ENCODE measurements at regions not wholly inside any gene's neighbourhood (a gene's known extent, or its start where the extent isn't known, plus 50 kb on each side); places are given as distances from the start of the nearest gene placed in this dataset.

DNA sequence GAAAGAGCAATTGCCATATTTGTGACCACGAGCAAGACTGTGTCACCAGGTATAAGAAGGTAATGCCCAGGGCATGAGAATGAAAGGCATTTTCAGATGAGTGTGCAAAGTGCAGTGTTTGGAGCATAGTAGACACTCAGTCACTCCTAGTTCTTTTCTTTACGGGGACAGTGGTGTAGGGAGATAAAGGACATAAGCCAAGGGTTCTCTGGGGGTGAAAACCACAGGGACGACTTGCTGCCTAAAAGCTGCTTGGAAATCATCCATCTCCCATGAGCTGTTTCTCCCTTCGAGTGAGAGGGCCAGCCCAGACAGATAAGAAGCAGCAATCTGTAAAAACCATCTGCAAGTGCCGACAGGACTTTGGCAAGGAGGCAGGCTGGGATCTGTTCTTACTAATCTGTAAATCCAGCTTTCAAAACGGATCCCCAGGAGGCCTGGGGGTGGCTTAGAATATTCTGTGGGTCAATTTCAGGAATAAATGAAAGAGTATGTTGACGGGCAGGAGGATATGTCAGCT lies 221.6 kb downstream of the LPIN1 start:
- no peaks in the 10 kb centered on the region for H3K4me1 ChIP-seq (replicated peaks)
- no peak overlapping the region for H3K4me3 ChIP-seq
- DNase-seq (ENCODE audit: low spot score): peak; percentile 78
- no peak overlapping the region for H3K27ac ChIP-seq
- H3K36me3 ChIP-seq: no peaks in the 10 kb centered on the region
- intact Hi-C loops (cut with DNase I): loop anchor here (10.0 kb wide), 1 partner anchor 747 kb away; the partner anchor contains the start of gene TRIB2
- H3K27me3 ChIP-seq (replicated peaks; ENCODE audit: insufficient read depth): no peaks in the 10 kb centered on the region
- WGBS: 11% methylated on average over 7 of the region's 7 CpGs
- H3K9me3 ChIP-seq: no peaks in the 10 kb centered on the region
- TF ChIP-seq POLR2A (IDR thresholded peaks at IDR 0.05) (no peak), POLR2AphosphoS5 (IDR thresholded peaks at IDR 0.05) (peak; percentile 58)
- TF ChIP-seq, protein P1, sequence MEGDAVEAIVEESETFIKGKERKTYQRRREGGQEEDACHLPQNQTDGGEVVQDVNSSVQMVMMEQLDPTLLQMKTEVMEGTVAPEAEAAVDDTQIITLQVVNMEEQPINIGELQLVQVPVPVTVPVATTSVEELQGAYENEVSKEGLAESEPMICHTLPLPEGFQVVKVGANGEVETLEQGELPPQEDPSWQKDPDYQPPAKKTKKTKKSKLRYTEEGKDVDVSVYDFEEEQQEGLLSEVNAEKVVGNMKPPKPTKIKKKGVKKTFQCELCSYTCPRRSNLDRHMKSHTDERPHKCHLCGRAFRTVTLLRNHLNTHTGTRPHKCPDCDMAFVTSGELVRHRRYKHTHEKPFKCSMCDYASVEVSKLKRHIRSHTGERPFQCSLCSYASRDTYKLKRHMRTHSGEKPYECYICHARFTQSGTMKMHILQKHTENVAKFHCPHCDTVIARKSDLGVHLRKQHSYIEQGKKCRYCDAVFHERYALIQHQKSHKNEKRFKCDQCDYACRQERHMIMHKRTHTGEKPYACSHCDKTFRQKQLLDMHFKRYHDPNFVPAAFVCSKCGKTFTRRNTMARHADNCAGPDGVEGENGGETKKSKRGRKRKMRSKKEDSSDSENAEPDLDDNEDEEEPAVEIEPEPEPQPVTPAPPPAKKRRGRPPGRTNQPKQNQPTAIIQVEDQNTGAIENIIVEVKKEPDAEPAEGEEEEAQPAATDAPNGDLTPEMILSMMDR (IDR thresholded peaks at IDR 0.05): no peak

DNA sequence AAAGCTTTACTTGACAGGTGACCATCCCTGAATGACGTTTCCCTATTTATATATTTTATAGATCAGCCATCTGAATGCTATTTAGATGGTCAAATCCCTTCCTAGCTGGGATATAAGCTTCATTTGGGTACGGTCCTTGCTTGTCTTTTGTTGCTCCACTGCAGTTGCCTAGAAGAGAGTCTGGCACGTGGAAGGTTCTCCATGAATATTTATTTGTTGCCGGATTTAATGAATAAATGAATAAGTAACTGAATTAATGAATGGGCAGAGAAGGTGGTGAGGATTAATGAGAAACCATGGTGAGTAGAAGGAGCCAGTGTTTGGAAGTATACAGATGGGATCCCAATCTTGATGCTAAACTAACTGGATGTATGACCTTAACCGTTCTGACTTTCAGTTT lies 222.1 kb downstream of the LPIN1 start:
- no peaks in the 10 kb centered on the region for H3K4me1 ChIP-seq (replicated peaks)
- WGBS: 72% methylated on average over 5 of the region's 5 CpGs
- DNase-seq (ENCODE audit: low spot score): no peak
- H3K4me3 ChIP-seq: no peak overlapping the region
- TF ChIP-seq, protein P1 (IDR thresholded peaks at IDR 0.05): no peak
- TF ChIP-seq POLR2A (IDR thresholded peaks at IDR 0.05) (no peak), POLR2AphosphoS5 (IDR thresholded peaks at IDR 0.05) (no peak)
- H3K9me3 ChIP-seq: no peaks in the 10 kb centered on the region
- no peaks in the 10 kb centered on the region for H3K36me3 ChIP-seq
- H3K27me3 ChIP-seq (replicated peaks; ENCODE audit: insufficient read depth): no peaks in the 10 kb centered on the region
- H3K27ac ChIP-seq: no peak overlapping the region
- intact Hi-C loops (cut with DNase I): loop anchor here (10.0 kb wide), 1 partner anchor 746 kb away; the partner anchor contains the start of gene TRIB2

DNA sequence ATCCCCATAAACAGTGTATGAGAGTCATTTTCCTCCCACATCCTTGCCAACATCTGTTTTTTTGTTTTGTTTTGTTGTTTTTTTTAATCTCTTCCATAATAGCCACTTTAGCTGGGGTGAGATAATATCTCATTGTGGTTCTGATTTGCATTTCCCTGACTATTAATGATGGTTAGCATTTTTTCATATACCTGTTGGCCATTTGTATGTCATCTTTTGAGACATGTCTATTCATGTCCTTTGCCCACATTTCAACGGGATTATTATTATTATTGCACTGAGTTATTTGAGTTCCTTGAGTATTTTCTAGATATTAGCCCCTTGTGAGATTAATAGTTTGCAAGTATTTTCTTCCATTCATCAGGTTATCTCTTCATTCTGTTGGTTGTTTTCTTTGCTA lies 223.3 kb downstream of the LPIN1 start:
- Histone ChIP-seq H3K9me3 (no peaks in the 10 kb centered on the region), H3K36me3 (no peaks in the 10 kb centered on the region), H3K4me1 (replicated peaks) (no peaks in the 10 kb centered on the region), H3K27ac (no peak overlapping the region), H3K27me3 (replicated peaks; ENCODE audit: insufficient read depth) (no peaks in the 10 kb centered on the region), H3K4me3 (no peak overlapping the region)
- TF ChIP-seq POLR2A (IDR thresholded peaks at IDR 0.05) (no peak), POLR2AphosphoS5 (IDR thresholded peaks at IDR 0.05) (no peak)
- TF ChIP-seq, protein P1 (IDR thresholded peaks at IDR 0.05): no peak
- DNase-seq (ENCODE audit: low spot score): no peak
- intact Hi-C loops (cut with DNase I): loop anchor here (10.0 kb wide), 1 partner anchor 745 kb away; the partner anchor contains the start of gene TRIB2
- WGBS: 87% methylated on average over 1 of the region's 1 CpG

GRCh38 chr2:11974573-11974972 lies 228.1 kb downstream of the LPIN1 start:
- TF ChIP-seq POLR2AphosphoS5 (IDR thresholded peaks at IDR 0.05): no peak
- TF ChIP-seq POLR2A (IDR thresholded peaks at IDR 0.05): no peak
- TF ChIP-seq, protein P1 (IDR thresholded peaks at IDR 0.05): no peak
- DNase-seq (ENCODE audit: low spot score): no peak
- H3K9me3 ChIP-seq: no peaks in the 10 kb centered on the region
- intact Hi-C loops (cut with DNase I): no loop called here
- no peak overlapping the region for H3K4me3 ChIP-seq
- no peak overlapping the region for H3K27ac ChIP-seq
- WGBS: 93% methylated on average over 1 of the region's 1 CpG
- H3K27me3 ChIP-seq (replicated peaks; ENCODE audit: insufficient read depth): no peaks in the 10 kb centered on the region
- H3K4me1 ChIP-seq (replicated peaks): no peaks in the 10 kb centered on the region
- no peaks in the 10 kb centered on the region for H3K36me3 ChIP-seq

DNA sequence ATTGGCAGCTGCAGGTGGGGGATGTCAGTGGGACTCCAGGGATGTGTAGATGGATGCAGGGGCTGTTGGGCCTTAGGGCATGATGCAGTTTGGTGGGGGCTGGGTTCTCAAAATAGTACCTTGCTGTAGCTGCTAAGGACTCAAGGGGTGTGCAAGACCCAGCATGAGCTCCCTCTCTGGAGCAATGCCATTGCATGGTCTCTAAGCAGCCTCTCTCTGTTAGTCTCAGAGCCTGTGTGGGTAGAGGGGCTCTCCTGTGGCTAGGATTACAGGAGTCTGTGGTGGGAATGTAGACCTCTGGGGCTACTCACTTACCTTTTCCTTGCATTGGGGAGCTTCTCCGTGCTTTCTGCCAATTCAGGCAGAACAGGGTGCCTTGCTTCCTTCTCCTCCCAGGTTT lies 228.9 kb downstream of the LPIN1 start:
- Histone ChIP-seq H3K4me3 (no peak overlapping the region), H3K27ac (no peak overlapping the region), H3K9me3 (no peaks in the 10 kb centered on the region), H3K27me3 (replicated peaks; ENCODE audit: insufficient read depth) (no peaks in the 10 kb centered on the region), H3K4me1 (replicated peaks) (no peaks in the 10 kb centered on the region), H3K36me3 (no peaks in the 10 kb centered on the region)
- TF ChIP-seq POLR2A (IDR thresholded peaks at IDR 0.05): no peak
- TF ChIP-seq, protein P1 (IDR thresholded peaks at IDR 0.05): no peak
- no peak for TF ChIP-seq POLR2AphosphoS5 (IDR thresholded peaks at IDR 0.05)
- no peak for DNase-seq (ENCODE audit: low spot score)
- WGBS: 77% methylated on average over 1 of the region's 1 CpG
- intact Hi-C loops (cut with DNase I): no loop called here
